DOHH2 (cell line): ENCODE measurements at regions not wholly inside any gene's neighbourhood (a gene's known extent, or its start where the extent isn't known, plus 50 kb on each side); places are given as distances from the start of the nearest gene placed in this dataset.

Experiments
- CTCF ChIP-seq: fragments of 200-600 bp; sonication (generic); IDR thresholded peaks from one replicate; pipeline ENCODE4 v1.5.1; 2014; ENCODE audit warnings: antibody characterized with exemption, mild to moderate bottlenecking, low read depth, low read length; ENCODE audit not compliant: poor library complexity, severe bottlenecking
- EZH2phosphoT487 ChIP-seq: fragments of 200-600 bp; sonication (generic); IDR thresholded peaks from 2 replicates; pipeline ENCODE4 v1.6.1; 2017; ENCODE audit warnings: borderline replicate concordance, mild to moderate bottlenecking, antibody characterized with exemption, low read length, moderate library complexity, mixed read lengths

DNA sequence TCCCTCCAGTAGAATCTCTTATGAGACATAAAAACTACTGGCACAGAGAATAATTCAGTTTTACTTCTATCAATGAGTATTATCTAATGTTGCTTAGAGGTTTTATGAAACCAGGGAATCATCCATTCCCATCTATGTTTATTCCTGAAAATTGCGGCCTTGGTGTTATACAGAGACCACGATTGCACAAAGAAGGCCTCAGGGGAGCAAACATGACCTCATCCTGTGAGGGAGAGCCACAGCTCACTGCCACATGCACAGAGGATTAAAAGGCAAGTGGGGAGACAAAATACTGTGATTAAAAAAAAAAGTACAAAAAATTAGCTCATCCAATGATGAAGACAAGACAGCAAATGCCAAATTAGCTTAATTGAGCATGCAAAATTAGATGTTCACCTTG is 111.8 kb upstream of the SLC35G4 start:
- TF ChIP-seq CTCF: no peak
- TF ChIP-seq EZH2phosphoT487: no peak
